ENCODE measurements at regions not wholly inside any gene's neighbourhood (a gene's known extent, or its start where the extent isn't known, plus 50 kb on each side); places are given as distances from the start of the nearest gene placed in this dataset.

DNA sequence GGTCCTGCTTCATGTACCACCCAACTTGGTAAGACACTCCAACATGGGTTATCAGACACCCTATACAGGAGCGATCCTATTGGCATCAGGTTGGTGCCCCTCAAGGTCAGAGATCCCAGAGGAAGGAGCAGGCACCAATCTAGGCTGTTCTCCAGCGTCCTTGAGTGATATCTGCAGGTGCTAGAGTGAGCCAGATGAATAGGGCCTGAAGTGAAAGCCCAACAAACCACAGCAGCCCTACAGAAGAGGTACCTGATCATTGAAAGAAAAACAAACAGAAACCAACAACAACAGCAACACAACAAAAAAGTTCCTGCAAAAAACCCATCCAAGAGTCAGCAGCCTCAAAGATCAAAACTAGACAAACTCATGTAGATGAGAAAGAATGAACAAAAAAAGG, 584.8 kb downstream of the HINT1 start:
- Histone ChIP-seq H4K20me1 (replicated peaks in 1 of 2; ENCODE audit: control insufficient read depth in 1 of 2, insufficient read depth in 2 of 2, low read length in 2 of 2) (no peaks in the 10 kb centered on the region), H3K23me2 (ENCODE audit: low read depth, low read length) (no peaks in the 10 kb centered on the region), H4K91ac (replicated peaks; ENCODE audit: insufficient read length, low read length) (no peak overlapping the region), H3K79me1 (ENCODE audit: low read depth, low read length) (no peaks in the 10 kb centered on the region), H3K27me3 (replicated peaks in 1 of 4; ENCODE audit: control insufficient read depth in 3 of 4, extremely low read depth in 1 of 4, insufficient read depth in 3 of 4, low read length in 3 of 4) (no peaks in the 10 kb centered on the region), H3K4me2 (ENCODE audit: insufficient read depth in 1 of 2, low read depth in 2 of 2, low read length in 2 of 2) (no peak overlapping the region), H3K36me3 (ENCODE audit: control insufficient read depth in 2 of 4, insufficient read depth in 4 of 4, low read length in 3 of 4) (no peaks in the 10 kb centered on the region), H3K9ac (replicated peaks in 1 of 4; ENCODE audit: extremely low read depth in 1 of 4, low read depth in 3 of 4, low read length in 3 of 4) (no peak overlapping the region), H3K14ac (ENCODE audit: insufficient read length) (no peak overlapping the region), H2BK5ac (ENCODE audit: low read depth, low read length) (no peak overlapping the region), H3K4ac (replicated peaks; ENCODE audit: insufficient read length, low read depth, low read length) (no peak overlapping the region), H2BK15ac (ENCODE audit: low read length) (no peak overlapping the region), H2AFZ (ENCODE audit: low read length) (no peak overlapping the region), H2BK12ac (ENCODE audit: low read depth, low read length) (no peak overlapping the region), H3K27ac (ENCODE audit: low read depth, low read length) (no peak overlapping the region), H4K5ac (ENCODE audit: insufficient read length, low read depth, low read length) (no peak overlapping the region), H3K56ac (replicated peaks; ENCODE audit: insufficient read length, low read depth, low read length) (no peak overlapping the region), H3K4me1 (replicated peaks in 1 of 4; ENCODE audit: control insufficient read depth in 3 of 4, insufficient read depth in 4 of 4, low read length in 3 of 4) (peaks cover 0 to 9% (median 2%) of the 10 kb centered on the region in 4 experiments; a peak in 3 of 7 replicates), H4K8ac (ENCODE audit: extremely low read depth, insufficient read depth, low read length) (no peak overlapping the region), H3K4me3 (ENCODE audit: extremely low read depth in 1 of 4, insufficient read depth in 2 of 4, low read depth in 3 of 4, low read length in 4 of 4) (no peak overlapping the region), H3K18ac (ENCODE audit: extremely low read depth, low read length) (no peak overlapping the region), H3K9me3 (ENCODE audit: insufficient read depth in 2 of 2, low read depth in 1 of 2, low read length in 1 of 2) (no peaks in the 10 kb centered on the region), H2BK120ac (replicated peaks; ENCODE audit: low read depth, low read length) (no peak overlapping the region), H2BK20ac (ENCODE audit: low read length) (no peak overlapping the region), H2AK5ac (ENCODE audit: low read depth, low read length) (no peak overlapping the region), H3K79me2 (ENCODE audit: control insufficient read depth in 1 of 2, insufficient read depth in 2 of 2, low read length in 2 of 2) (no peaks in the 10 kb centered on the region), H3K23ac (ENCODE audit: insufficient read length) (no peak overlapping the region)
- ChIA-PET CTCF (ENCODE audit: partially characterized antibody) (no interaction called here), POLR2A (ENCODE audit: partially characterized antibody) (no interaction called here)
- FAIRE-seq = no peak
- DNase-seq (ENCODE audit: low read depth in 1 of 2, low spot score in 2 of 2) = no peak
- 96% methylated on average over 2 of the region's 2 CpGs; no CpG with 5 or more reads in 1 of the 2 experiments for WGBS, 2 experiments (ENCODE audit: extremely low coverage in 1 of 2, insufficient coverage in 1 of 2, insufficient read length in 1 of 2, insufficient replicate concordance in 2 of 2, low coverage in 1 of 2, low lambda C conversion rate in 2 of 2, missing lambda C conversion rate in 1 of 2)
- TF ChIP-seq JUND (IDR thresholded peaks at IDR 0.05; ENCODE audit: low read length) = no peak
- no peak for TF ChIP-seq BRCA1 (IDR thresholded peaks at IDR 0.05; ENCODE audit: low read depth, low read length)
- TF ChIP-seq GTF2F1 (IDR thresholded peaks at IDR 0.05; ENCODE audit: borderline replicate concordance, low read depth, low read length) = no peak
- no peak for TF ChIP-seq EP300 (IDR thresholded peaks at IDR 0.05; ENCODE audit: borderline replicate concordance in 1 of 2, low read depth in 2 of 2, low read length in 2 of 2)
- TF ChIP-seq FOSL1 (IDR thresholded peaks at IDR 0.05; ENCODE audit: insufficient read depth, low read depth, low read length) = no peak
- TF ChIP-seq POU5F1 (IDR thresholded peaks at IDR 0.05; ENCODE audit: low read depth, low read length) = no peak
- no peak for TF ChIP-seq SP2 (IDR thresholded peaks at IDR 0.05; ENCODE audit: low read length)
- TF ChIP-seq, protein P1, sequence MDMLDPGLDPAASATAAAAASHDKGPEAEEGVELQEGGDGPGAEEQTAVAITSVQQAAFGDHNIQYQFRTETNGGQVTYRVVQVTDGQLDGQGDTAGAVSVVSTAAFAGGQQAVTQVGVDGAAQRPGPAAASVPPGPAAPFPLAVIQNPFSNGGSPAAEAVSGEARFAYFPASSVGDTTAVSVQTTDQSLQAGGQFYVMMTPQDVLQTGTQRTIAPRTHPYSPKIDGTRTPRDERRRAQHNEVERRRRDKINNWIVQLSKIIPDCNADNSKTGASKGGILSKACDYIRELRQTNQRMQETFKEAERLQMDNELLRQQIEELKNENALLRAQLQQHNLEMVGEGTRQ (IDR thresholded peaks at IDR 0.05; ENCODE audit: low read length) = no peak
- no peak for TF ChIP-seq BACH1 (IDR thresholded peaks at IDR 0.05; ENCODE audit: low read length)
- TF ChIP-seq, protein P2, sequence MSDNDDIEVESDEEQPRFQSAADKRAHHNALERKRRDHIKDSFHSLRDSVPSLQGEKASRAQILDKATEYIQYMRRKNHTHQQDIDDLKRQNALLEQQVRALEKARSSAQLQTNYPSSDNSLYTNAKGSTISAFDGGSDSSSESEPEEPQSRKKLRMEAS (IDR thresholded peaks at IDR 0.05) = no peak
- no peak for TF ChIP-seq POLR2AphosphoS5 (IDR thresholded peaks at IDR 0.05; ENCODE audit: low read depth, low read length)
- TF ChIP-seq KDM5A (IDR thresholded peaks at IDR 0.05; ENCODE audit: low read length) = no peak
- no peak for TF ChIP-seq TAF7 (optimal IDR thresholded peaks at IDR 0.05; ENCODE audit: borderline replicate concordance, low read depth, low read length)
- TF ChIP-seq ASH2L (IDR thresholded peaks at IDR 0.05; ENCODE audit: low read length) = no peak
- no peak for TF ChIP-seq TBP (IDR thresholded peaks at IDR 0.05; ENCODE audit: low read depth, low read length)

Data from H1 (cell line).